PC-3 (cell line): ENCODE measurements at regions not wholly inside any gene's neighbourhood (a gene's known extent, or its start where the extent isn't known, plus 50 kb on each side); places are given as distances from the start of the nearest gene placed in this dataset.

Source experiments
- CTCF ChIP-seq: fragments of 300-600 bp; sonication (generic); conservative IDR thresholded peaks from 2 replicates; pipeline ENCODE4 v1.5.1; 2017; ENCODE audit warnings: antibody characterized with exemption, low read depth, mild to moderate bottlenecking, low read length
- EZH2phosphoT487 ChIP-seq: fragments of 300-600 bp; sonication (generic); IDR thresholded peaks from 2 replicates; pipeline ENCODE4 v1.6.1; 2018; ENCODE audit warnings: mild to moderate bottlenecking, antibody characterized with exemption, low read length, borderline replicate concordance

DNA sequence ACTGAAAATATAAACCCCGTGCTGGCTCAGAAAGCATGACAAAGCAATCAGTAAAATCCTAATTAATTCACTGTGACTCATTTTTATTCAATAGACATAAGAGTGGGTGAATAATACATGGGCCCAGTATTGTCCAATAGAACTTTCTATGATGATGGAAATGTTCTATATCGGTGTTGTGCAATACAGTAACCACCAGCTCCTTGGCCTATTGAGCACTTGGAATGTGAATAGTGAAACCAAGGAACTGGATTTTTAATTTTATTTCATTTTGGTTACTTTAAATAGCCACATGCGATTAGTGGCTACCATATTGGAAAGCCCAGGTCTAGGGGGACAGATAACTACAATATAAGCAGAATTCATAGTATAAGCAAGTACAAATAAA lies 69.8 kb upstream of the PPP2R3A start:
- TF ChIP-seq CTCF = no peak
- no peak for TF ChIP-seq EZH2phosphoT487
